SK-N-MC (cell line): ENCODE measurements at regions not wholly inside any gene's neighbourhood (a gene's known extent, or its start where the extent isn't known, plus 50 kb on each side); places are given as distances from the start of the nearest gene placed in this dataset.

Experiments used
- EZH2 ChIP-seq: fragments of 200-600 bp; sonication (generic); IDR thresholded peaks from one replicate; pipeline ENCODE4 v1.6.1; 2017; ENCODE audit warnings: antibody characterized with exemption
- FOXP2 ChIP-seq: optimal IDR thresholded peaks from 2 replicates; pipeline ENCODE3; 2011; ENCODE audit warnings: mild to moderate bottlenecking, moderate library complexity; ENCODE audit not compliant: insufficient read depth; ENCODE audit errors: extremely low read length, control extremely low read depth
- POLR2AphosphoS5 ChIP-seq: IDR thresholded peaks from 2 replicates; pipeline ENCODE4 v1.6.1; 2012; ENCODE audit warnings: mild to moderate bottlenecking, low read depth, low read length, borderline replicate concordance

DNA sequence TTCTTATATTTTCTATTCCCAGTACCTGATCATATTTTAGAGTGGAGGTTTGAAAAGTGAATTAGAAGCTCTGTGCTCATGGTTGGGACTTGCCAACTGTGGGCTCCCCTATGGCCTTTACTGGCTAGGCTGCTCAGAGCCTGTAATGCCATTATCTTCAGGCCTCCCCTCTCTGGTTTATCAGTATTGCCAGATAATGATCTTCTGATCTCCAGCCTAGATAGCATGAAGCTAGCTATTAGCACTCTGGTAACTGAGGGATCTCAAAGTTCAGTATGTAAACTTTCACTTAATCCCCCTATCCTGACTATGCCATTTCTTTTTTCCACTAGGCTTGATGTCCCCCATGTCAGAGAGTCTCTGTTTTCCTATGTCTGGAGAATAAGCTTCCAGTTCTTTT lies 393.7 kb upstream of the CITED2 start:
- TF ChIP-seq POLR2AphosphoS5, result no peak
- TF ChIP-seq EZH2, result no peak
- TF ChIP-seq FOXP2, result no peak
